CD4-positive, alpha-beta memory T cell (primary cell): ENCODE measurements at regions not wholly inside any gene's neighbourhood (a gene's known extent, or its start where the extent isn't known, plus 50 kb on each side); places are given as distances from the start of the nearest gene placed in this dataset.

Source experiments
- CTCF ChIA-PET: fragments of 350-600 bp; sonication (Branson Sonifier 250); formaldehyde crosslinking; loops from one replicate; lab custom pipeline; 2021; ENCODE audit warnings: inconsistent platforms; ENCODE audit not compliant: partially characterized antibody; lab: Charles Lee
- POLR2A ChIA-PET: fragments of 350-600 bp; sonication (Branson Sonifier 250); formaldehyde crosslinking; loops from one replicate; lab custom pipeline; 2021; ENCODE audit not compliant: partially characterized antibody; lab: Charles Lee
- DNase-seq, 5 donors: peaks; one replicate each; pipeline versions ENCODE4 v3.0.0 to v3.0.0-alpha.2; 2020 to 2022; ENCODE audit warnings: mixed read lengths in 1 of 5
- H3K27ac ChIP-seq: one replicate; pipeline ENCODE4 v1.7.0; 2013; ENCODE audit warnings: low read depth, low read length
- H3K27me3 ChIP-seq: 2 replicates; pipeline ENCODE4 v1.7.0; 2013; ENCODE audit warnings: mild to moderate bottlenecking, low read length, moderate library complexity; ENCODE audit not compliant: insufficient read depth
- H3K36me3 ChIP-seq: 2 replicates; pipeline ENCODE4 v1.7.0; 2013; ENCODE audit warnings: mild to moderate bottlenecking, low read length, moderate library complexity; ENCODE audit not compliant: insufficient read depth
- H3K4me1 ChIP-seq: 2 replicates; pipeline ENCODE4 v1.7.0; 2013; ENCODE audit warnings: mild to moderate bottlenecking, low read length, moderate library complexity; ENCODE audit not compliant: insufficient read depth
- H3K4me3 ChIP-seq, 2 donors: one replicate each; pipeline ENCODE4 v1.7.0; 2013; ENCODE audit warnings: low read length in 2 of 2, mild to moderate bottlenecking in 1 of 2
- H3K9me3 ChIP-seq, 2 donors: one replicate each; pipeline ENCODE4 v1.7.0; 2013; ENCODE audit warnings: low read length in 2 of 2, control low read depth in 1 of 2; ENCODE audit not compliant: control insufficient read depth in 1 of 2
- H3K27ac Mint-ChIP-seq, 7 donors: one replicate each; pipeline ENCODE4 v1.8.0; 2020 to 2021; ENCODE audit warnings: mixed read lengths in 7 of 7, mild to moderate bottlenecking in 6 of 7, inconsistent platforms in 3 of 7, moderate library complexity in 3 of 7
- H3K27me3 Mint-ChIP-seq, 2 donors: one replicate each; pipeline ENCODE4 v1.8.0; 2020 to 2021; ENCODE audit warnings: mixed read lengths in 2 of 2
- H3K36me3 Mint-ChIP-seq, 2 donors: one replicate each; pipeline ENCODE4 v1.8.0; 2020 to 2021; ENCODE audit warnings: mixed read lengths in 2 of 2, inconsistent platforms in 1 of 2, mild to moderate bottlenecking in 1 of 2
- H3K4me1 Mint-ChIP-seq, 4 donors: one replicate each; pipeline ENCODE4 v1.8.0; 2020 to 2021; ENCODE audit warnings: mixed read lengths in 4 of 4, mild to moderate bottlenecking in 1 of 4
- H3K4me3 Mint-ChIP-seq, 8 donors: one replicate each; pipeline ENCODE4 v1.8.0; 2020 to 2021; ENCODE audit warnings: mixed read lengths in 8 of 8, mild to moderate bottlenecking in 7 of 8, moderate library complexity in 6 of 8, inconsistent platforms in 3 of 8
- H3K9me3 Mint-ChIP-seq, 8 donors: one replicate each; pipeline ENCODE4 v1.8.0; 2020 to 2021; ENCODE audit warnings: mixed read lengths in 8 of 8, mild to moderate bottlenecking in 5 of 8, inconsistent platforms in 3 of 8, moderate library complexity in 1 of 8
- intact Hi-C: fragments of 100-400 bp; cut with micrococcal nuclease; formaldehyde crosslinking; loops from one replicate; pipeline ENCODE4 v1.15.1; 2023

DNA sequence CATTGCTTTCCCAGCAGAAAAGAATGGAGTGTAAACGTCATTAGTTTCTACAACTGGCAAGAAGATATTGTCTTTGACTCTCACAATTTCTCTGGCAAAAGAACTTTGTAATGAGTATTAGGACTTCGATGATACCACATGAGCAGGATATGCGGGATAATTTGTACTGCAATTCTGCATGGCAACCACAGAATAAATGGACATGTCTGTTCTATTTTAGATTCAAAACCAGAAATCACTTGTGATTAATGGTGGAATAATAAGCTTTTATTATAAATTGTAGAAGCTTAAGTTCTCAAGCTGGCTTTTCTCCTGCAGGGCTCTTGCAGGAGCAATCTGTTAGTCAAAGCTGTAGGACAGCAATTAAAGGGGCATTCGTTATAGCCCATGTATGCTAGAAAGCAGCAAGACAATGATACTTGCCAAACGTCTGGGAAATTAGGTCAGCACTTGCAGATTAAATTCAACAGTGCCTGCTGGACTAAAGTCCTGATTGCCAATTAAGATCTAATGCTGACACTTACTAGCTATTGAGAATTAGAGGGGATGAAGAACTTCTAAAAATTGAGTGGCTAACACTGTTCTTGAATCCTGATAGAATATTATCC, 177.9 kb downstream of the PTH2R start:
- no peaks in the 10 kb centered on the region for H3K4me1 Mint-ChIP-seq
- H3K27ac ChIP-seq, result no peak overlapping the region

DNA sequence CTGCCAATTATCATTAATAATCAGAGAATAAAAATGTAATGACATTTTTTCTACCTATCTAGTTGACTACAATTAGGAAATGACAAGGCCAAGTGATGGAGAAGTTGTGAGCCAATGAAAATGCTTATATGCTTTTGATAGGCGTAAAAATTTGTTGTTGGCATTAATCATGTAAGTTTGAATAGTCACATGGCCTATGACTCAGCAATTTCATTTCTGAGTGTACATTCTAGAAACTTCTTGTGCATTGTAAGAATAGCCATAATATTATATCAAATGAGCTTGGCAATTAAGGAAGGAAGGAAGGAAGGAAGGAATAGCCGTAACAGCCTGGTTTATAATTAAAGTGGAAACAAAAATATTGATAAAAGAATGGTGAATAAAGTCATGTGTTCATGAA, 179.9 kb downstream of the PTH2R start:
- CTCF ChIA-PET, result no interaction called here

More for the DNA sequence above, 177.9 kb downstream of the PTH2R start:
- no peaks in the 10 kb centered on the region for H3K36me3 ChIP-seq
- Mint-ChIP-seq H3K4me3 (no peak overlapping the region), H3K9me3 (peaks cover 0 to 15% (median 0%) of the 10 kb centered on the region in 8 donors), H3K27ac (no peak overlapping the region), H3K36me3 (no peaks in the 10 kb centered on the region), H3K27me3 (no peaks in the 10 kb centered on the region)
- H3K9me3 ChIP-seq, result no peaks in the 10 kb centered on the region
- DNase-seq, result no peak
- H3K4me1 ChIP-seq, result no peaks in the 10 kb centered on the region
- H3K4me3 ChIP-seq, result no peak overlapping the region
- intact Hi-C loops, result no loop called here
- ChIA-PET CTCF (no interaction called here), POLR2A (no interaction called here)
- H3K27me3 ChIP-seq, result no peaks in the 10 kb centered on the region

DNA sequence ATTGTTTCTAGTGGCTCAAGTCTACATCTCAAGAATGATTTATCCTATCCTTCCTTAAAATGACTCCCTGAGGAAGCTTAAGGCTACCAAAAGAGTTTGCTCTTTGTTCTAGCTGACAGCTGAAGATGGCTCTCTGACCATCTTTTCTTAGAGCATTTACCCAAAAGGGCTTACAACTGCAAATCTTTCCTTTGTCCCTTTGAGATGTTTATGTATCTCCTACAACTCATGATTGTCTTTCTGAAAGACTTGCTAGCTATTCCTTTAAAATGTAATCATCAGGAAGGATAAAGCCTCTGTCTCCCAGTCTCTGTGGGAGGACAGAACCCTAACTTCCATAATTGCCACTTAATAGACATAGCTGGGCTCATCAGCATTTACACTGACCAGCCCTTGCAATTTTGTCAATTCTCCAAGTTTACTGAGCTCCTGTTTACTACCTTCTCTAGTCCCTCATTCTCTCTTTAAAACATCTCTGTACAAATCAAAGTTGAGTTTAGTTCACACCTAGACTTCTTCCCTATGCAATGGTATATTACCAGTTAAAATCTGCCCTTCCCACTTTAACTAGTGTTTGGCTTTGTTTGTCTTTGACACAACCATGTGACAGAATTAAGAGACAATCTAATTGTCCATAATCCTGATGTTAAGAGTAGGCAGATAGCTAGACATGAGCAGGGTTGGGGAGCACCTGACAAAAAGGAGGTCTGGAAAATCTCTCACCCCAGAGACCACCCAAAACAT, 188.2 kb downstream of the PTH2R start:
- Mint-ChIP-seq H3K9me3 (peaks cover 0 to 5% (median 0%) of the 10 kb centered on the region in 8 donors), H3K27ac (no peak overlapping the region), H3K4me1 (no peaks in the 10 kb centered on the region), H3K27me3 (no peaks in the 10 kb centered on the region), H3K36me3 (no peaks in the 10 kb centered on the region), H3K4me3 (peak overlapping the region in 1 of 8 donors; percentile 1)
- no peak overlapping the region for H3K27ac ChIP-seq
- ChIA-PET CTCF (no interaction called here), POLR2A (no interaction called here)
- no peak overlapping the region for H3K4me3 ChIP-seq
- intact Hi-C loops, result no loop called here
- H3K36me3 ChIP-seq, result no peaks in the 10 kb centered on the region
- no peaks in the 10 kb centered on the region for H3K4me1 ChIP-seq
- no peaks in the 10 kb centered on the region for H3K27me3 ChIP-seq
- no peak for DNase-seq
- H3K9me3 ChIP-seq, result no peaks in the 10 kb centered on the region

More for the DNA sequence above, 179.9 kb downstream of the PTH2R start:
- no peaks in the 10 kb centered on the region for H3K36me3 ChIP-seq
- no peaks in the 10 kb centered on the region for H3K4me1 Mint-ChIP-seq
- intact Hi-C loops, result no loop called here
- no peak overlapping the region for H3K27ac Mint-ChIP-seq
- no peaks in the 10 kb centered on the region for H3K36me3 Mint-ChIP-seq
- H3K4me3 Mint-ChIP-seq, result no peak overlapping the region
- POLR2A ChIA-PET, result no interaction called here
- H3K4me3 ChIP-seq, result no peak overlapping the region
- H3K27me3 ChIP-seq, result no peaks in the 10 kb centered on the region
- DNase-seq, result no peak
- H3K4me1 ChIP-seq, result no peaks in the 10 kb centered on the region
- no peaks in the 10 kb centered on the region for H3K27me3 Mint-ChIP-seq
- no peaks in the 10 kb centered on the region for H3K9me3 ChIP-seq
- no peak overlapping the region for H3K27ac ChIP-seq
- peaks cover 0 to 3% (median 0%) of the 10 kb centered on the region in 8 donors for H3K9me3 Mint-ChIP-seq

DNA sequence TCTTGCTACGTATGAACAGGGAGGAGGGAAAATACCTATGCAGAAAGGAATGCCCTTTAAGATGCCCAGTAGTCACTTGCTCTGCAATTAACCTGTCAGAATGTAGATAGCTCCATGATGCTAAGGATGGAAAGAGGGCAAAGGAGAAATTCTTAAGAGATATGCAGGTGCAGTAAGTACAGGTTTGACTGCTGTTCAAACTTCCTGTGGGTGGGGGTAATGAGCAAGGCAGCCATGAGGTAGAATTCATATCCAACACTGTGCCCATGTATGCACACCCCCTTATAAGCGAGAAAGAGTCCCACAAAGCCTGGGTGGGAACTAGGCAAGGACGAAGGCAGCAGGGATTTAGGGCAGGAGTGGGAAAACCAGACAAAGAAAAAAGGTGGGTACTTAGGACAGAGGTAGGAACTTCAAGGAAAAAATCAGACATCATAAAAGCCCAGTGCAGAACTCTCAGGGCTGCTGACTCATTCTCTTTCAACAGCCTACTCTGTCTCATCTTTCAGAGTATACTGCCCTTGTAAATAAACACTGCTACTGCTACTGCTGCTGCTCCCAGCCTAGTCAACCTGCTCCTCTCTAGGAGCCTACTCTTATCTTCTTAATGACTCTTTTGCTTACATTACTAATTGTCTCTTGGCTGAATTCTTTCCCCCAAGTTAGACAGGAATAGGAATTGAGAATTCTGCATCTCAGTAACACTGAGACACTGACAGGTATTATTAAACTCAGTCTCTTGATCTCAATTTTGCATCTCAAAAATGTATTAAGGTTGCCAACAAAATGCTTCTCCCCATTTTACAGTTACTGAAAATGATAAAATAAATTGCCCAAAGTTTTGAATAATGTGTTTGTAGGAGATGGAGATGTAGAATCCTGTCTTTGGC, 189.0 kb downstream of the PTH2R start:
- no peak overlapping the region for H3K27ac Mint-ChIP-seq
- peaks cover 0 to 9% (median 4%) of the 10 kb centered on the region in 8 donors for H3K9me3 Mint-ChIP-seq
- Histone ChIP-seq H3K9me3 (no peaks in the 10 kb centered on the region), H3K27me3 (no peaks in the 10 kb centered on the region), H3K36me3 (no peaks in the 10 kb centered on the region), H3K27ac (no peak overlapping the region), H3K4me1 (no peaks in the 10 kb centered on the region), H3K4me3 (no peak overlapping the region)
- POLR2A ChIA-PET, result no interaction called here
- H3K36me3 Mint-ChIP-seq, result no peaks in the 10 kb centered on the region
- H3K4me3 Mint-ChIP-seq, result peak overlapping the region in 1 of 8 donors; percentile 1
- no peak for DNase-seq
- CTCF ChIA-PET, result no interaction called here
- H3K4me1 Mint-ChIP-seq, result no peaks in the 10 kb centered on the region
- H3K27me3 Mint-ChIP-seq, result no peaks in the 10 kb centered on the region
- intact Hi-C loops, result no loop called here

DNA sequence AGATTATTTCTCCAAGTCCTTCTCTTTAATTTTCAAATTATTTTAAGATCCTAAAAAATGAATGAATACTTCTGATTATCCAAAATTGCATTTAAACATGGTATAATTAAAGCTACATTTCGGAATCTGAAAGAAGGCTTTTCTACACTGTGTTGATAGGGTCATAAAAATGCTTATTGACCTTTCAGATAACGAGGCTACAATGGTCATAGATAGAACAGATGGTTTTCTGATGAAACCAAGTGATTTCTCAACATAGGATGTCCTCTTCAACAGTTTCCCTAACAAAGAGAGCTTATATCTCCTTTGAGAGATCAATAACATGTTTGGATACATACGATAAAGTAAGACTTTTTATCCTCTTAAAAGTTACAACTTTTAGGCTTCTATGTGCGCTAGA, 201.1 kb downstream of the PTH2R start:
- Mint-ChIP-seq H3K36me3 (no peaks in the 10 kb centered on the region), H3K4me3 (no peak overlapping the region), H3K27me3 (no peaks in the 10 kb centered on the region), H3K4me1 (no peaks in the 10 kb centered on the region), H3K27ac (no peak overlapping the region), H3K9me3 (peaks cover 0 to 7% (median 3%) of the 10 kb centered on the region in 8 donors)
- ChIA-PET CTCF (interaction anchor here (0.7 kb wide), 1 partner anchor 33 kb away, joined by 3 read pairs; no protein-coding TSS in a partner anchor), POLR2A (no interaction called here)
- Histone ChIP-seq H3K36me3 (no peaks in the 10 kb centered on the region), H3K27me3 (no peaks in the 10 kb centered on the region), H3K4me1 (no peaks in the 10 kb centered on the region), H3K27ac (no peak overlapping the region), H3K9me3 (no peaks in the 10 kb centered on the region), H3K4me3 (no peak overlapping the region)
- intact Hi-C loops, result no loop called here
- DNase-seq, result no peak

DNA sequence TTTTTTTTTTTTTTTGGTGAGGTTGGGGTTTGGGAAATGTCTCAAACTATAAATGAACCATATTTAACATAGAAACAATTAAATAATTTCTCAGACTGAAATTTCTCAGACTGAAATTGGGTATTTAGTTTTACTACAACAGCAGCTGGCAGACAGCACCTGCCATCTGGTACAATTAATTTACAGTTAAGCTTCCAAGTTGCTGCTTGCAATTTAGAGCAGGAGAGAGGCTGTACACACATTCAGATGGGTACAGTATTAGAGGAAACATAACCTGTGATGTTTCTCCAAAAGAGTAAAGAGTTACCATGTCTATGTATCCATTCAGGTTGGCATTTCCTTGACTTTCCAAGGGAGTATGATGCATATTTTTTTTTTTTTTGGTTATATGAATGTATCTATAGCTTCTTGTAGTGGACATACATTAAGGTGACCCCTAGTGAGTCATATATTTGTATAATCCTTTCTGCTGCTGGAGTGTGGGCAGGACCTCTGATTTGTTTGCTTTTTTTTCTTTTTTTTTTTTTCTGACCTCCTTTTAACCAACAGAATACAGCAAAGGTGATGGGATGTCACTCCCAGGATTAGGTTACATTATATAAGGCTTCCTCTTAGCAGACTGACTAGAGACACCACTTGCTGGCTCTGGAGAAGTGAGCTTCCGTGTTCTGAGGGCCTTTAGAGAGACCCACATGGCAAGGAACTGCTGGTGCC, 201.7 kb downstream of the PTH2R start:
- Mint-ChIP-seq H3K9me3 (peaks cover 0 to 9% (median 6%) of the 10 kb centered on the region in 8 donors), H3K27ac (no peak overlapping the region), H3K36me3 (no peaks in the 10 kb centered on the region), H3K4me1 (no peaks in the 10 kb centered on the region), H3K27me3 (no peaks in the 10 kb centered on the region), H3K4me3 (no peak overlapping the region)
- no peaks in the 10 kb centered on the region for H3K9me3 ChIP-seq
- CTCF ChIA-PET, result interaction anchor here (0.7 kb wide), 1 partner anchor 33 kb away, joined by 3 read pairs; no protein-coding TSS in a partner anchor
- H3K36me3 ChIP-seq, result no peaks in the 10 kb centered on the region
- H3K27me3 ChIP-seq, result no peaks in the 10 kb centered on the region
- POLR2A ChIA-PET, result no interaction called here
- H3K4me1 ChIP-seq, result no peaks in the 10 kb centered on the region
- no peak overlapping the region for H3K27ac ChIP-seq
- no peak for DNase-seq
- no peak overlapping the region for H3K4me3 ChIP-seq
- intact Hi-C loops, result no loop called here
